SK-N-SH (cell line): ENCODE measurements at regions not wholly inside any gene's neighbourhood (a gene's known extent, or its start where the extent isn't known, plus 50 kb on each side); places are given as distances from the start of the nearest gene placed in this dataset.
"Not testable (repeated sequence)": the region's sequence is repeated elsewhere in the genome, so short reads cannot be mapped to it uniquely, and the experiment has no call there.

Source experiments
- CTCF ChIA-PET: fragments of 300-600, 350-600 bp; formaldehyde crosslinking; extraction: SDS; loops from one replicate; lab custom pipeline; 2021; lab: Yijun Ruan, JAX
- POLR2A ChIA-PET: fragments of 350-600 bp; sonication (Branson Sonifier 250); formaldehyde crosslinking; extraction: SDS; loops from one replicate; lab custom pipeline; 2020; ENCODE audit warnings: antibody characterized with exemption, inconsistent platforms; lab: Yijun Ruan, JAX
- DNase-seq: peaks from one replicate; pipeline ENCODE4 v3.0.0; 2012
- H2AFZ ChIP-seq: fragments of 200-600 bp; sonication (generic); 2 replicates; pipeline ENCODE4 v1.8.1; 2016; ENCODE audit warnings: antibody characterized with exemption, mild to moderate bottlenecking, low read depth
- H3F3A ChIP-seq: fragments of 200-600 bp; sonication (generic); replicated peaks from 2 replicates; pipeline ENCODE3; 2016; ENCODE audit warnings: antibody characterized with exemption, mild to moderate bottlenecking; ENCODE audit not compliant: insufficient read depth
- H3K27ac ChIP-seq, 2 experiments: fragments of 200-500 bp in 1 of 2; fragments of 200-600 bp in 1 of 2; sonication (Bioruptor generic) in 1 of 2; sonication (generic), shearing (Covaris generic) in 1 of 2; 2 replicates each; pipeline versions ENCODE4 v1.5.1 to v1.6.1; 2014 to 2016; ENCODE audit warnings: low read depth in 2 of 2, inconsistent platforms in 1 of 2, low read length in 1 of 2, mild to moderate bottlenecking in 1 of 2, mixed read lengths in 1 of 2
- H3K27me3 ChIP-seq: fragments of 200-600 bp; sonication (generic), shearing (Covaris generic); 2 replicates; pipeline ENCODE4 v1.6.1; 2016; ENCODE audit warnings: mixed run types; ENCODE audit not compliant: insufficient read depth
- H3K36me3 ChIP-seq, 2 experiments: fragments of 200-500 bp in 1 of 2; fragments of 200-600 bp in 1 of 2; sonication (Bioruptor generic) in 1 of 2; sonication (generic) in 1 of 2; replicated peaks in 1 of 2; 2 replicates each; pipeline versions ENCODE3 to v1.5.1; 2014 to 2016; ENCODE audit warnings: low read length in 1 of 2, mild to moderate bottlenecking in 1 of 2; ENCODE audit not compliant: insufficient read depth in 2 of 2, control insufficient read depth in 1 of 2
- H3K4me1 ChIP-seq, 2 experiments: fragments of 200-500 bp in 1 of 2; fragments of 200-600 bp in 1 of 2; sonication (Bioruptor generic) in 1 of 2; sonication (generic), shearing (Covaris generic) in 1 of 2; 2 replicates each; pipeline versions ENCODE4 v1.5.1 to v1.6.1; 2014 to 2016; ENCODE audit warnings: low read depth in 1 of 2, low read length in 1 of 2, mixed run types in 1 of 2; ENCODE audit not compliant: insufficient read depth in 2 of 2, control insufficient read depth in 1 of 2
- H3K4me2 ChIP-seq: fragments of 200-600 bp; sonication (generic), shearing (Covaris generic); 2 replicates; pipeline ENCODE4 v1.6.1; 2017; ENCODE audit warnings: mixed run types
- H3K4me3 ChIP-seq, 2 experiments: fragments of 200-500 bp in 1 of 2; fragments of 200-600 bp in 1 of 2; sonication (Bioruptor generic) in 1 of 2; sonication (generic), shearing (Covaris generic) in 1 of 2; 2 replicates each; pipeline versions ENCODE4 v1.5.1 to v1.8.1; 2014 to 2016; ENCODE audit warnings: low read depth in 2 of 2, inconsistent platforms in 1 of 2, low read length in 1 of 2, mild to moderate bottlenecking in 1 of 2, mixed read lengths in 1 of 2, moderate library complexity in 1 of 2
- H3K79me2 ChIP-seq: fragments of 200-600 bp; sonication (generic); 2 replicates; pipeline ENCODE4 v1.8.1; 2017; ENCODE audit warnings: mild to moderate bottlenecking; ENCODE audit not compliant: insufficient read depth
- H3K9ac ChIP-seq: fragments of 200-600 bp; sonication (generic); 2 replicates; pipeline ENCODE4 v1.6.1; 2017; ENCODE audit warnings: mixed run types
- H3K9me2 ChIP-seq: fragments of 200-600 bp; sonication (generic); 2 replicates; pipeline ENCODE4 v1.6.1; 2017; ENCODE audit warnings: mixed run types
- H3K9me3 ChIP-seq: fragments of 200-600 bp; sonication (generic); 2 replicates; pipeline ENCODE4 v1.6.1; 2017; ENCODE audit warnings: mixed run types, mild to moderate bottlenecking, moderate library complexity
- H4K20me1 ChIP-seq: fragments of 200-600 bp; sonication (generic); 2 replicates; pipeline ENCODE4 v1.6.1; 2017; ENCODE audit warnings: mild to moderate bottlenecking, mixed run types; ENCODE audit not compliant: insufficient read depth
- IRF3 ChIP-seq: fragments of 150-350 bp; IDR thresholded peaks from 2 replicates; pipeline ENCODE4 v1.6.1; 2016; ENCODE audit warnings: mild to moderate bottlenecking, low read depth, low read length
- JUND ChIP-seq: IDR thresholded peaks from 2 replicates; pipeline ENCODE4 v1.4.0; 2012
- NFIC ChIP-seq: IDR thresholded peaks from 2 replicates; pipeline ENCODE4 v1.4.0; 2012; ENCODE audit warnings: borderline replicate concordance
- POLR2AphosphoS5 ChIP-seq: IDR thresholded peaks from 2 replicates; pipeline ENCODE4 v1.6.1; 2012; ENCODE audit warnings: low read depth, low read length
- RCOR1 ChIP-seq: fragments of 150-350 bp; IDR thresholded peaks from 2 replicates; pipeline ENCODE4 v1.6.1; 2017; ENCODE audit warnings: antibody characterized with exemption, low read length
- RXRA ChIP-seq: IDR thresholded peaks from 2 replicates; pipeline ENCODE4 v1.4.0; 2012; ENCODE audit warnings: low read depth, mild to moderate bottlenecking, borderline replicate concordance
- SMC3 ChIP-seq: IDR thresholded peaks from 2 replicates; pipeline ENCODE4 v1.6.1; 2012; ENCODE audit warnings: low read depth, low read length, improper control_type of control experiment
- TAF1 ChIP-seq: IDR thresholded peaks from 2 replicates; pipeline ENCODE4 v1.6.1; 2012; ENCODE audit warnings: low read depth, mild to moderate bottlenecking, low read length, moderate library complexity, borderline replicate concordance
- TCF12 ChIP-seq: IDR thresholded peaks from 2 replicates; pipeline ENCODE4 v1.4.0; 2012
- USF2 ChIP-seq: fragments of 150-350 bp; IDR thresholded peaks from 2 replicates; pipeline ENCODE4 v1.6.1; 2017; ENCODE audit warnings: antibody characterized with exemption, low read length, low read depth, borderline replicate concordance
- YY1 ChIP-seq: IDR thresholded peaks from 2 replicates; pipeline ENCODE4 v1.4.0; 2012; ENCODE audit warnings: low read depth, mild to moderate bottlenecking
- ZBTB33 ChIP-seq: IDR thresholded peaks from 2 replicates; pipeline ENCODE4 v1.4.0; 2012; ENCODE audit warnings: low read depth, borderline replicate concordance
- WGBS: methylation state at CpG from one replicate; pipeline ENCODE4 v1.1.6; 2017; ENCODE audit warnings: low lambda C conversion rate; 5-methylcytosine and 5-hydroxymethylcytosine counted together
- TF ChIP-seq, protein P1 (sequence below): IDR thresholded peaks from 2 replicates; pipeline ENCODE4; 2012

DNA sequence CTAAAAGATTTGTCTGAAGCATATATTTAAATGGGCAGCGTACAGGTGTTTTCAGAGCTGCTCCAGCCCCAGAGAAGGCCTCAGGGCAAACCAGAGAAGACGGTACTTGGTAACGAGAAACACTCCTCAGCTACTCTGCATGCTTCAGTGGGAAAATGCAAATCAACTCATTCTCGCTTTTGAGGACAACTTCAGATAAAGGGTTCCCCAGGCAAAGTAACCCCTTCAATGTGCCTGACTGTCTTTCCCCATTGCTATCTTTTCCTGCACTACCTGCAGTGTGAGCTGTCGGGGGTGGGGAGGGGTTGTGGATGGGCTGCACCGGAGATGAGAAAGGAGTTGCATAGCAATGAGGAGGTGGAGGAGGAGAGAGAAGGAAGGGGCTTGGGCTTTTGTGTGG, 339.7 kb upstream of the CLINT1 start (continued):
- TF ChIP-seq, protein P1, sequence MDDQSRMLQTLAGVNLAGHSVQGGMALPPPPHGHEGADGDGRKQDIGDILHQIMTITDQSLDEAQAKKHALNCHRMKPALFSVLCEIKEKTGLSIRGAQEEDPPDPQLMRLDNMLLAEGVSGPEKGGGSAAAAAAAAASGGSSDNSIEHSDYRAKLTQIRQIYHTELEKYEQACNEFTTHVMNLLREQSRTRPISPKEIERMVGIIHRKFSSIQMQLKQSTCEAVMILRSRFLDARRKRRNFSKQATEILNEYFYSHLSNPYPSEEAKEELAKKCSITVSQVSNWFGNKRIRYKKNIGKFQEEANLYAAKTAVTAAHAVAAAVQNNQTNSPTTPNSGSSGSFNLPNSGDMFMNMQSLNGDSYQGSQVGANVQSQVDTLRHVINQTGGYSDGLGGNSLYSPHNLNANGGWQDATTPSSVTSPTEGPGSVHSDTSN: no peak
- TF ChIP-seq YY1 (no peak), SMC3 (no peak), NFIC (no peak), USF2 (no peak)

DNA sequence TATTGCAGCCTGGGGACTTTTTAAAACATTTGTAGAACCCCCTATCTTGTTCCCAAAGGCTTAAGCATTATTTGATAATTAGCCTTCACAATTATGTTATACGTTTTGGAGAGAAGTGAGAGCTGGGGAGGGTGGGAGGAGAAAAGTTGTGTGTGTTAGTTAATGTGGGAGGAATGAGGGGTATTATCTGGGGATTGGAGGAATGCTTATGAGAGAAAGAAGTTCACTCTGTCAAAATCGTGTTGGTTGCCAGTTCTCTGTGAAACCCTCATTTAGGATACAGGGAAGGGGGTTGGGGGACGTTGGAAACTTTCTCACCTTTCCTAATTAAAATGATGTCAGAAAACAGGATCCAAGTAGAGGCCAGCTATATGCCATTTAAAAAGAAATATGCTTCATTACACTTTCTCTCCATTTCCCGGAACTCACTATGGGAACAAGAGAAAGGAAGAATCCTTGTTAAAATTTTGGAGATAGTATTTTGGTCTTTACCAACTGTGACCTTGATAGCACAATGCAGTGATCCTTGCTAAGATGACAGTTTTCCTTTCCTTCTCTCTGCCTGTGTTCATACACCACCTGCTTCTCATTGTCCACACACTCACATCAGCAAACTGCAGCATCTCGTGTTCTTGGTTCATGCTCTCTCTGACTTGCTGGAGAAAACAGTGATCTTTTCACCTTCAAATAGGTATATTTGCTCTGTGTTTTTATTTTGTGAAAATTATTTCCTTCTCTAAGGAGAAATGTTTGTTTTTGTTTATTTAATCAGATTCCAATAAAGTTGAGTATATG, 336.7 kb upstream of the CLINT1 start:
- no peaks in the 10 kb centered on the region for H3K9me3 ChIP-seq
- no peak for DNase-seq
- no peak overlapping the region for H3K4me2 ChIP-seq
- no peaks in the 10 kb centered on the region for H3K9me2 ChIP-seq
- H3K36me3 ChIP-seq: no peaks in the 10 kb centered on the region
- WGBS: 30% methylated on average over 5 of the region's 5 CpGs
- no peak overlapping the region for H3K4me3 ChIP-seq
- no peaks in the 10 kb centered on the region for H3K27me3 ChIP-seq
- no peaks in the 10 kb centered on the region for H3F3A ChIP-seq
- TF ChIP-seq USF2: no peak
- TF ChIP-seq POLR2AphosphoS5: no peak
- no peak for TF ChIP-seq IRF3
- TF ChIP-seq TAF1: no peak
- no peak for TF ChIP-seq RCOR1
- H3K9ac ChIP-seq: no peak overlapping the region
- no peaks in the 10 kb centered on the region; a peak in 1 of 4 replicates for H3K4me1 ChIP-seq
- POLR2A ChIA-PET: no interaction called here
- H3K27ac ChIP-seq: no peak overlapping the region
- H2AFZ ChIP-seq: no peak overlapping the region
- H4K20me1 ChIP-seq: no peaks in the 10 kb centered on the region
- CTCF ChIA-PET: interaction anchor here (1.3 kb wide), 1 partner anchor 500 kb away, joined by 3 read pairs; no protein-coding TSS in a partner anchor
- no peaks in the 10 kb centered on the region for H3K79me2 ChIP-seq

DNA sequence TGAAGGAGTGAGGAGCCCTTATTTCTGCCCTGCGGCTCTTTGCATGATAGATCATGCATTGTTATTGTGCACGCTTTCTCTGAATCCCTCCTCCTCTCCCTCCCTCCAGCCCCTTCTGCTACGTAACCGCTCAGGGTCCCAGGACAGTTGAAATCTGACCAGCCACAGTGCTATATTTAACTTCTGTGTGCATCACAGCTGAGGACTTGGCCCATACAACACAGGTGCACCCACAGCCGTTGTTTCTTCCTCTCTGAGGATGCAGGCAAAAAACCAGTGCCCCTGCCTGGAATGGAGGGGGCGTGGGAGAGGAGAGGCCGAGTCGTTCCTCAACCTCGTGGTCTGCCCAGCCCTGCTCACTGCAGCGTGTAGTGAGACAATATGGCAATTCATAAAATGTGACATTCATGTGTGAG, 335.6 kb upstream of the CLINT1 start:
- H3K36me3 ChIP-seq: no peaks in the 10 kb centered on the region
- H3K4me1 ChIP-seq: no peaks in the 10 kb centered on the region
- H3K4me2 ChIP-seq: no peak overlapping the region
- H3K9ac ChIP-seq: no peak overlapping the region
- no peak overlapping the region for H3K4me3 ChIP-seq
- no peaks in the 10 kb centered on the region for H3K27me3 ChIP-seq
- H3K27ac ChIP-seq: no peak overlapping the region
- no peak overlapping the region for H2AFZ ChIP-seq
- no peaks in the 10 kb centered on the region for H3K9me3 ChIP-seq
- H3K9me2 ChIP-seq: no peaks in the 10 kb centered on the region
- no peaks in the 10 kb centered on the region for H3K79me2 ChIP-seq
- no peaks in the 10 kb centered on the region for H3F3A ChIP-seq
- ChIA-PET CTCF (interaction anchor here (0.8 to 1.6 kb wide), 2 partner anchors 119 to 285 kb away, joined by 3 to 4 read pairs; no protein-coding TSS in a partner anchor), POLR2A (no interaction called here)
- no peak for DNase-seq
- H4K20me1 ChIP-seq: no peaks in the 10 kb centered on the region
- TF ChIP-seq ZBTB33: no peak
- no peak for TF ChIP-seq JUND
- no peak for TF ChIP-seq TAF1
- no peak for TF ChIP-seq TCF12
- no peak for TF ChIP-seq RXRA
- 44% methylated on average over 7 of the region's 10 CpGs for whole genome bisulfite sequencing

DNA sequence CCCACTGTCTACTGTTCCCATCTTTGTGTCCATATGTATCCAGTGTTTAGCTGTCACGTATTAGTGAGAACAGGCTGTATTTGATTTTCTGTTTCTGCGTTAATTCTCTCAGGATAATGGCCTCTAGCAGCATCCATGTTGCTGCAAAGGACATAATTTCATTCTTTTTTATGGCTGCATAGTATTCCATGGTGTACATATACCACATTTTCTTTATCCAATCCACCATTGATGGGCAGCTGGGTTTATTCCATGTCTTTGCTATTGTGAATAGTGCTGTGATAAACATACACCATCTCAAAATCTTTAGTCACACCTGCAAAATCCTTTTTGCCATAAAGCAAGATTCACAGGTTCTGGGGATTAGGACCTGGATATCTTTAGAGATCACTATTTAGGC, 334.4 kb upstream of the CLINT1 start:
- H3F3A ChIP-seq, POLR2A ChIA-PET, H3K4me3 ChIP-seq, H3K9me3 ChIP-seq, H3K4me1 ChIP-seq, H3K27ac ChIP-seq, H3K4me2 ChIP-seq, H2AFZ ChIP-seq, H4K20me1 ChIP-seq, H3K9ac ChIP-seq, H3K9me2 ChIP-seq, H3K27me3 ChIP-seq, H3K36me3 ChIP-seq, H3K79me2 ChIP-seq, DNase-seq: not testable (repeated sequence)
- 46% methylated on average over 2 of the region's 2 CpGs for WGBS
- CTCF ChIA-PET: interaction anchor here (0.8 to 1.6 kb wide), 2 partner anchors 18 to 118 kb away, joined by 4 read pairs; no protein-coding TSS in a partner anchor
